B cell (primary cell): ENCODE measurements at regions not wholly inside any gene's neighbourhood (a gene's known extent, or its start where the extent isn't known, plus 50 kb on each side); places are given as distances from the start of the nearest gene placed in this dataset.

Source experiments
- ATAC-seq: fragments of 200-7000 bp; cut with Tn5 transposase; one replicate; pipeline ENCODE4 v1.10.0; 2021; ENCODE audit warnings: low read depth, mild to moderate bottlenecking, moderate number of reproducible peaks, moderate library complexity
- CTCF ChIA-PET: fragments of 350-600 bp; sonication (Branson Sonifier 250); formaldehyde crosslinking; loops from one replicate; lab custom pipeline; 2021; ENCODE audit warnings: antibody characterized with exemption, inconsistent platforms; lab: Charles Lee
- POLR2A ChIA-PET: fragments of 350-600 bp; sonication (Branson Sonifier 250); formaldehyde crosslinking; loops from one replicate; lab custom pipeline; 2021; ENCODE audit warnings: antibody characterized with exemption; lab: Charles Lee
- DNase-seq: peaks from one replicate; pipeline ENCODE4 v3.0.0; 2013
- H2AFZ ChIP-seq: 2 replicates; pipeline ENCODE4 v1.6.1; 2012; ENCODE audit warnings: mild to moderate bottlenecking, low read depth, low read length; ENCODE audit not compliant: insufficient read depth, poor library complexity, severe bottlenecking
- H3K27ac ChIP-seq, 2 donors: 1 replicate in 1 of 2; 2 replicates in 1 of 2; pipeline ENCODE4 v1.5.1; 2012 to 2013; ENCODE audit warnings: low read length in 2 of 2, mild to moderate bottlenecking in 2 of 2, moderate library complexity in 1 of 2
- H3K27me3 ChIP-seq, 4 experiments: fragments of 200-600 bp in 1 of 4; sonication (generic) in 1 of 4; replicated peaks in 1 of 4; 1 replicate in 2 of 4; 2 replicates in 2 of 4; pipeline versions ENCODE4 v1.6.1 to v1.7.0; 2013 to 2016; ENCODE audit warnings: low read length in 3 of 4, mild to moderate bottlenecking in 2 of 4, mixed read lengths in 1 of 4, moderate library complexity in 1 of 4; ENCODE audit not compliant: insufficient read depth in 4 of 4, control insufficient read depth in 3 of 4; ENCODE audit errors: control extremely low read depth in 1 of 4
- H3K36me3 ChIP-seq, 2 experiments: replicated peaks in 1 of 2; 1 replicate in 1 of 2; 2 replicates in 1 of 2; pipeline versions ENCODE4 v1.6.1 to v1.7.1; 2013; ENCODE audit warnings: low read length in 1 of 2; ENCODE audit not compliant: insufficient read depth in 2 of 2, control insufficient read depth in 1 of 2; ENCODE audit errors: control extremely low read depth in 1 of 2, extremely low read depth in 1 of 2
- H3K4me1 ChIP-seq, 2 donors: fragments of 200-600 bp in 1 of 2; sonication (generic) in 1 of 2; 1 replicate in 1 of 2; 2 replicates in 1 of 2; pipeline versions ENCODE4 v1.5.1 to v1.6.1; 2013 to 2017; ENCODE audit warnings: low read length in 2 of 2; ENCODE audit not compliant: control insufficient read depth in 2 of 2, insufficient read depth in 2 of 2
- H3K4me2 ChIP-seq: replicated peaks from 2 replicates; pipeline ENCODE3; 2012; ENCODE audit warnings: mild to moderate bottlenecking, low read depth, low read length; ENCODE audit not compliant: poor library complexity, severe bottlenecking
- H3K4me3 ChIP-seq, 5 experiments: fragments of 200-600 bp in 1 of 5; sonication (generic) in 1 of 5; 1 replicate in 3 of 5; 2 replicates in 2 of 5; pipeline versions ENCODE4 v1.5.1 to v1.7.0; 2011 to 2016; ENCODE audit warnings: low read length in 4 of 5, mild to moderate bottlenecking in 4 of 5, low read depth in 2 of 5, control low read depth in 1 of 5, moderate library complexity in 1 of 5; ENCODE audit not compliant: insufficient read depth in 1 of 5; ENCODE audit errors: control extremely low read depth in 1 of 5, extremely low read depth in 1 of 5
- H3K79me2 ChIP-seq: fragments of 200-600 bp; sonication (generic); one replicate; pipeline ENCODE4 v1.6.0; 2016; ENCODE audit warnings: low read length; ENCODE audit not compliant: control insufficient read depth, insufficient read depth
- H3K9ac ChIP-seq: fragments of 200-600 bp; sonication (generic); 2 replicates; pipeline ENCODE4 v1.6.1; 2017; ENCODE audit warnings: mild to moderate bottlenecking, low read length, moderate library complexity
- H3K9me3 ChIP-seq, 3 donors: one replicate each; pipeline versions ENCODE4 v1.6.1 to v1.7.1; 2013; ENCODE audit warnings: low read length in 2 of 3; ENCODE audit not compliant: control insufficient read depth in 2 of 3, insufficient read depth in 1 of 3; ENCODE audit errors: control extremely low read depth in 1 of 3
- H4K20me1 ChIP-seq: 2 replicates; pipeline ENCODE4 v1.6.0; 2012; ENCODE audit warnings: mild to moderate bottlenecking, low read length; ENCODE audit not compliant: insufficient read depth, control insufficient read depth, poor library complexity, severe bottlenecking
- H3K27ac Mint-ChIP-seq: one replicate; pipeline ENCODE4 v1.8.0; 2021; ENCODE audit warnings: mixed read lengths
- H3K27me3 Mint-ChIP-seq: one replicate; pipeline ENCODE4 v1.8.0; 2021; ENCODE audit warnings: mixed read lengths
- H3K4me1 Mint-ChIP-seq: one replicate; pipeline ENCODE4 v1.8.0; 2021; ENCODE audit warnings: mixed read lengths
- H3K4me3 Mint-ChIP-seq: one replicate; pipeline ENCODE4 v1.8.0; 2021; ENCODE audit warnings: mixed read lengths
- H3K9me3 Mint-ChIP-seq: one replicate; pipeline ENCODE4 v1.8.0; 2022; ENCODE audit warnings: mixed read lengths; ENCODE audit not compliant: insufficient read depth
- EZH2 ChIP-seq: IDR thresholded peaks from 2 replicates; pipeline ENCODE4 v1.6.1; 2012; ENCODE audit warnings: borderline replicate concordance, low read depth, mild to moderate bottlenecking, moderate library complexity, low read length; ENCODE audit not compliant: insufficient read depth, poor library complexity, severe bottlenecking
- WGBS: methylation state at CpG from one replicate; pipeline ENCODE4 v1.1.5; 2013; ENCODE audit warnings: missing lambda C conversion rate; ENCODE audit not compliant: insufficient coverage; 5-methylcytosine and 5-hydroxymethylcytosine counted together
- intact Hi-C: fragments of 100-400 bp; cut with micrococcal nuclease; formaldehyde crosslinking; loops from one replicate; pipeline ENCODE4 v1.10.0; 2022
- TF ChIP-seq, protein P1 (sequence below): fragments of 200-600 bp; IDR thresholded peaks from one replicate; pipeline ENCODE4 v1.8.0; 2022; ENCODE audit warnings: antibody characterized with exemption, mild to moderate bottlenecking

DNA sequence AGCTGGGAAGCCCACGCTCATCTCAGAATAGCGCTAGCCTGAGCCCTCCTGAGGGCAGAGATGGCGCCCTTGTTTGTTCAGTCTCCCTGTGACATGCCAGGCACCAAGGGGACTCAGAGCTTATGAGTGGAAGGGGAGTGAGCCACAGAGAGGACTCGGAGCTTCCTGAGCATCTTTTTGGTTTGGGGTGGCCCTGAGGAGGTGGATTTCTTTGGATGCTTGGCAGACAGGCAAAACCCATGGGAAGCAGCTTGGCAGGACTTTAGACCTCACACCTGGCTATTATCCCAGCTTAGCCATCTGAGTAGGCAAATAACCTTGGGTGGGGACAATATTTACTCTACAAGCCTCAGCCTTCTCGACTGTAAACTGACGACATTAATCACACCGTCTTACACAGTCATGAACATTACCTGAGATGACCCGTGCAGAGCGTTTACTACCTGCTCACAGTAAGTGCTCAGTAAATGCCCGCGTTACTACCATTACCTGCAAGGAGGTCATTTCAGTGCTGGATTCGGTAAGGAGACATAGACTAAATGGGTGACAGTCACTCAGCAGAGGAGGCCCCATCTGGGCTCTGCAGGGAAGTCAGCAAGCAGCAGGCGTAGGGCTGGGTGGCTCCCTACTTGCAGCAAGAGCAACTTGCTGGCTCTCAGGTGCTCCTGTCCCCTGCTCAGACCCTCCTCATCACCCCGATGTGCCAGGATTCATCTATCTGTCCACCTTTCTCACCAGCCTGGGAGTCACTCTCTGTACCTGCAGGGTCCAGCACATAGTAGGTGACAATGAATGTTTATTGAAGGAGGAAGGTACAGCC is 54.9 kb downstream of the KLHDC7A start:
- peaks cover 0 to 4% (median 0%) of the 10 kb centered on the region in 3 donors for H3K9me3 ChIP-seq
- no peaks in the 10 kb centered on the region for H3K4me1 ChIP-seq
- Mint-ChIP-seq H3K9me3 (no peaks in the 10 kb centered on the region), H3K27me3 (peaks cover 35% of the 10 kb centered on the region), H3K27ac (no peak overlapping the region), H3K4me3 (no peak overlapping the region), H3K4me1 (no peaks in the 10 kb centered on the region)
- ChIA-PET CTCF (no interaction called here), POLR2A (no interaction called here)
- no peak overlapping the region for H2AFZ ChIP-seq
- H3K9ac ChIP-seq: no peak overlapping the region
- H4K20me1 ChIP-seq: no peaks in the 10 kb centered on the region
- DNase-seq (no peak), ATAC-seq (no peak)
- H3K4me2 ChIP-seq: no peak overlapping the region
- H3K79me2 ChIP-seq: no peaks in the 10 kb centered on the region
- H3K27ac ChIP-seq: no peak overlapping the region
- H3K27me3 ChIP-seq: no peaks in the 10 kb centered on the region
- WGBS: 95% methylated on average over 12 of the region's 14 CpGs
- H3K4me3 ChIP-seq: no peak overlapping the region
- TF ChIP-seq, protein P1, sequence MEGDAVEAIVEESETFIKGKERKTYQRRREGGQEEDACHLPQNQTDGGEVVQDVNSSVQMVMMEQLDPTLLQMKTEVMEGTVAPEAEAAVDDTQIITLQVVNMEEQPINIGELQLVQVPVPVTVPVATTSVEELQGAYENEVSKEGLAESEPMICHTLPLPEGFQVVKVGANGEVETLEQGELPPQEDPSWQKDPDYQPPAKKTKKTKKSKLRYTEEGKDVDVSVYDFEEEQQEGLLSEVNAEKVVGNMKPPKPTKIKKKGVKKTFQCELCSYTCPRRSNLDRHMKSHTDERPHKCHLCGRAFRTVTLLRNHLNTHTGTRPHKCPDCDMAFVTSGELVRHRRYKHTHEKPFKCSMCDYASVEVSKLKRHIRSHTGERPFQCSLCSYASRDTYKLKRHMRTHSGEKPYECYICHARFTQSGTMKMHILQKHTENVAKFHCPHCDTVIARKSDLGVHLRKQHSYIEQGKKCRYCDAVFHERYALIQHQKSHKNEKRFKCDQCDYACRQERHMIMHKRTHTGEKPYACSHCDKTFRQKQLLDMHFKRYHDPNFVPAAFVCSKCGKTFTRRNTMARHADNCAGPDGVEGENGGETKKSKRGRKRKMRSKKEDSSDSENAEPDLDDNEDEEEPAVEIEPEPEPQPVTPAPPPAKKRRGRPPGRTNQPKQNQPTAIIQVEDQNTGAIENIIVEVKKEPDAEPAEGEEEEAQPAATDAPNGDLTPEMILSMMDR: no peak
- no peak for TF ChIP-seq EZH2
- H3K36me3 ChIP-seq: no peaks in the 10 kb centered on the region
- intact Hi-C loops: no loop called here

DNA sequence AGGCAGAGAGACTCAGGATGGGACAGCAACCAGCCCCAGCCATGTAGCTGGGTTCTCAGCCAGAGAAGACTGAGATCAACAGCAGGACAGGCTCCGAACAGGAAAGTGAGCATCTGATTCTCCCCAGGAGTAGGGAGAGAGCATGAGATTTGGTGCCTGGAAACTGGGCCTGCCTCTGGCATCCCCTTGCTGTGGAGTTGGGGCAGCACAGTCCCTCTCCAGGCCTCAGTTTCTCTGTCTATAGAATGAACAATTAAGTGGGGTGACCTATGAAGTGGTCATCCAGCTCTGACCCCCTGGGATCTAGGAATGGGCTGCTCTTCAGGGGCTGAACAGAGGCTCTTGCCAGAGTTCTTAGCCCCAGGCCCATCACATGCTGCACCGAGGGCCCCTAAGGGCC is 55.6 kb downstream of the KLHDC7A start:
- Histone ChIP-seq H3K4me3 (no peak overlapping the region), H3K36me3 (no peaks in the 10 kb centered on the region), H3K27ac (no peak overlapping the region), H3K4me1 (no peaks in the 10 kb centered on the region), H2AFZ (no peak overlapping the region), H3K9me3 (peaks cover 0 to 4% (median 0%) of the 10 kb centered on the region in 3 donors), H4K20me1 (no peaks in the 10 kb centered on the region), H3K27me3 (peaks cover 0 to 3% (median 0%) of the 10 kb centered on the region in 4 experiments), H3K79me2 (no peaks in the 10 kb centered on the region), H3K4me2 (no peak overlapping the region), H3K9ac (no peak overlapping the region)
- ChIA-PET CTCF (no interaction called here), POLR2A (no interaction called here)
- TF ChIP-seq, protein P1: no peak
- no peak for TF ChIP-seq EZH2
- ATAC-seq (no peak), DNase-seq (no peak)
- Mint-ChIP-seq H3K4me3 (no peak overlapping the region), H3K4me1 (no peaks in the 10 kb centered on the region), H3K27ac (no peak overlapping the region), H3K27me3 (peaks cover 31% of the 10 kb centered on the region), H3K9me3 (no peaks in the 10 kb centered on the region)
- intact Hi-C loops: no loop called here
- 100% methylated on average over 2 of the region's 2 CpGs for WGBS
